Ascending aorta (tissue), 2 donors: ENCODE measurements at regions not wholly inside any gene's neighbourhood (a gene's known extent, or its start where the extent isn't known, plus 50 kb on each side); places are given as distances from the start of the nearest gene placed in this dataset.
"Not testable (repeated sequence)": the region's sequence is repeated elsewhere in the genome, so short reads cannot be mapped to it uniquely, and the experiment has no call there.

Experiments
- DNase-seq, 2 donors: peaks; one replicate each; pipeline ENCODE4 v3.0.0-alpha.2; 2019; ENCODE audit warnings: low spot score in 2 of 2
- H3K27ac ChIP-seq, 2 donors: fragments of 200-600 bp; sonication (generic); one replicate each; pipeline ENCODE4 v1.5.1; 2016 to 2017; ENCODE audit warnings: mild to moderate bottlenecking in 1 of 2
- H3K27me3 ChIP-seq: fragments of 200-600 bp; sonication (generic); one replicate; pipeline ENCODE4 v1.5.1; 2017
- H3K36me3 ChIP-seq, 2 donors: fragments of 200-600 bp; sonication (generic); one replicate each; pipeline ENCODE4 v1.5.1; 2016
- H3K4me1 ChIP-seq, 2 donors: fragments of 200-600 bp; sonication (generic); one replicate each; pipeline ENCODE4 v1.5.1; 2016 to 2017; ENCODE audit warnings: mild to moderate bottlenecking in 1 of 2
- H3K4me3 ChIP-seq, 2 donors: fragments of 200-600 bp; sonication (generic); one replicate each; pipeline ENCODE4 v1.5.1; 2016 to 2017; ENCODE audit warnings: mild to moderate bottlenecking in 1 of 2
- H3K9me3 ChIP-seq, 2 donors: fragments of 200-600 bp; sonication (generic); one replicate each; pipeline ENCODE4 v1.5.1; 2016
- CTCF ChIP-seq, 3 experiments: fragments of 200-600 bp in 2 of 3; fragments of 450-650 bp in 1 of 3; sonication (generic) in 2 of 3; IDR thresholded peaks; one replicate each; pipeline ENCODE4 v1.5.1; 2016 to 2019; ENCODE audit warnings: antibody characterized with exemption in 3 of 3, mild to moderate bottlenecking in 1 of 3, moderate library complexity in 1 of 3
- intact Hi-C: fragments of 100-400 bp; cut with DNase I; formaldehyde crosslinking; loops from one replicate; pipeline ENCODE4 v1.15.1; 2023

DNA sequence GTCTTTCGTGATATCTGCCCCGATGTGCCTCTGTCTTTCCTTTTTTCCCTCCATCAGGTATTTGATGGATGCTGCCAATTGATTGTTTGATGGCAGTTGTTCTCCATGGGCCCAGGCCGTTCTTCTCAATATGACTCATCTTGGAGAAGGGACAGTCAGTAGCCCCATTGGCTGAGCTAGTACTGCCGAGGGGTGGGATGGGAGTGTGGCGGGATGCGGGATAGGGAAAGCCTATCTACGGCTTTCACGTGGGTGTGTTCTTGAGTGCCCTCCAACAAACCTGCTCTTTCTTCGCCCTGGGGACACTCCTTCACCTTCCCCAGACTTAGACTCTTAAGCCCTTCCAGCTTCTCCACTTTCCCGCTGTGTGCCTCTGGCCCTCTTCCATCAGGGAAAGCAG is 159.4 kb downstream of the GOLGA8K start:
- H3K27ac ChIP-seq, H3K4me3 ChIP-seq, DNase-seq, H3K36me3 ChIP-seq, H3K9me3 ChIP-seq, intact Hi-C loops, H3K27me3 ChIP-seq, H3K4me1 ChIP-seq: not testable (repeated sequence)

- H3K36me3 ChIP-seq, H3K4me3 ChIP-seq, DNase-seq, intact Hi-C loops, H3K27ac ChIP-seq, H3K9me3 ChIP-seq, H3K27me3 ChIP-seq, H3K4me1 ChIP-seq: not testable (repeated sequence)
These were observed 160.1 kb downstream of the GOLGA8K start for GRCh38 chr15:32242780-32243528.

DNA sequence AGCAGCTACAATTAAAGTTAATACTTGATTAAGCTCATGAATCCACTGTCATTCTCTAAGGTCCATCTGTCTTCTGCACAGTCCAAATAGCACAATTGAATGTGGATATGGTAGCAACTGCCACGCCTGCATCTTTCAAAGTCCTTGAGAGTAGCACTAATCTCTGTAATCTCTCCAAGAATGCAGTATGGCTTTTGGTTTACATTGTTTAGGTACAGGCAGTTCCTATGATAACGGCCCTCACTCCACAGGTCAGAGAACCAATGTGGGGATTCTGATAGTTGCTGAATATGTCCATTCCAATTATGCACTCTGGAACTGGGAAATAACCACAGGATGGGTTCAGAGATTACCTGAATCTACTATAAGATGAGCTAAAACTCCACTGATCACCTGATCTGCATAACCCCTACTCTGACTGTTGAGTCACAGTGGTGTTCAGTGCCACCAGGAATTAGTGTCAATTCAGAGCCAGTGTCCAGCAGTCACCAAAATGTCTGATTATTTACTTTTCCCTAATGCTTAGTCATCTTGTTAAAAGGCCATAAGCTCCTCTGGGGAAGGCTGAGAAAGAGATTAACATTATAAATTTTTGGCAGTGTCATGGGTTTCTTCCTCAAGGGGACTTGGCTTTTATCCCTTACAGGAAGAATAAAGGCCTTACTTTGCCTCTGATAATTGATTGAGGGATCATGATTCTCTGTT is 175.5 kb downstream of the GOLGA8K start:
- H3K27ac ChIP-seq, H3K9me3 ChIP-seq, H3K4me1 ChIP-seq, H3K27me3 ChIP-seq, H3K36me3 ChIP-seq, intact Hi-C loops, H3K4me3 ChIP-seq, DNase-seq: not testable (repeated sequence)

GRCh38 chr15:32222716-32223115 is 180.4 kb downstream of the GOLGA8K start:
- intact Hi-C loops = no loop called here
- TF ChIP-seq CTCF (IDR thresholded peaks at IDR 0.05) = no peak
- H3K4me1 ChIP-seq = no peaks in the 10 kb centered on the region

More at GRCh38 chr15:32222716-32223115, 180.4 kb downstream of the GOLGA8K start:
- Histone ChIP-seq H3K9me3 (peaks cover 0 to 15% of the 10 kb centered on the region in 2 donors), H3K27ac (no peak overlapping the region), H3K27me3 (no peaks in the 10 kb centered on the region), H3K4me3 (no peak overlapping the region), H3K36me3 (no peaks in the 10 kb centered on the region)
- DNase-seq = no peak
